Gastroesophageal sphincter (tissue), 3 donors: ENCODE measurements at regions not wholly inside any gene's neighbourhood (a gene's known extent, or its start where the extent isn't known, plus 50 kb on each side); places are given as distances from the start of the nearest gene placed in this dataset.

Experiments used
- CTCF ChIP-seq, 4 experiments: fragments of 200-600 bp in 2 of 4; fragments of 450-650 bp in 2 of 4; sonication (generic) in 1 of 4; IDR thresholded peaks; one replicate each; pipeline ENCODE4 v1.5.1; 2017 to 2019; ENCODE audit warnings: antibody characterized with exemption in 4 of 4, mild to moderate bottlenecking in 2 of 4, moderate library complexity in 2 of 4
- POLR2A ChIP-seq, 2 donors: fragments of 450-650 bp; IDR thresholded peaks; one replicate each; pipeline ENCODE4 v1.6.1; 2017; ENCODE audit warnings: antibody characterized with exemption in 2 of 2, mild to moderate bottlenecking in 2 of 2, moderate library complexity in 1 of 2
- POLR2AphosphoS5 ChIP-seq: sonication (generic); formaldehyde crosslinking; IDR thresholded peaks from one replicate; pipeline ENCODE4 v1.6.1; 2017; ENCODE audit warnings: antibody characterized with exemption

- TF ChIP-seq CTCF (IDR thresholded peaks at IDR 0.05) (no peak), POLR2A (IDR thresholded peaks at IDR 0.05) (no peak), POLR2AphosphoS5 (no peak)
Observed at GRCh38 chr6:3908223-3908622, 59.0 kb downstream of the FAM50B start.
